ENCODE measurements at regions not wholly inside any gene's neighbourhood (a gene's known extent, or its start where the extent isn't known, plus 50 kb on each side); places are given as distances from the start of the nearest gene placed in this dataset.

- no peak overlapping the region for H3K27ac ChIP-seq (ENCODE audit: low read depth, low read length)
- Mint-ChIP-seq H3K27ac (no peak overlapping the region), H3K4me3 (no peak overlapping the region), H3K27me3 (no peaks in the 10 kb centered on the region), H3K4me1 (no peaks in the 10 kb centered on the region), H3K9me3 (peaks cover 0 to 29% (median 15%) of the 10 kb centered on the region in 8 donors), H3K36me3 (no peaks in the 10 kb centered on the region)
- no peaks in the 10 kb centered on the region for H3K4me1 ChIP-seq (ENCODE audit: insufficient read depth, low read length)
- intact Hi-C loops (cut with micrococcal nuclease) = no loop called here
- H3K4me3 ChIP-seq (ENCODE audit: low read length in 2 of 2) = no peak overlapping the region
- H3K9me3 ChIP-seq (ENCODE audit: control insufficient read depth in 1 of 2, low read length in 2 of 2) = no peaks in the 10 kb centered on the region
- ChIA-PET POLR2A (ENCODE audit: partially characterized antibody) (no interaction called here), CTCF (ENCODE audit: partially characterized antibody) (no interaction called here)
- no peaks in the 10 kb centered on the region for H3K27me3 ChIP-seq (ENCODE audit: insufficient read depth, low read length)
- H3K36me3 ChIP-seq (ENCODE audit: insufficient read depth, low read length) = no peaks in the 10 kb centered on the region
- DNase-seq = no peak
Measured at GRCh38 chr16:60485872-60486489, 1550.3 kb downstream of the CDH8 start.

- Histone ChIP-seq H3K4me1 (ENCODE audit: insufficient read depth, low read length) (no peaks in the 10 kb centered on the region), H3K27ac (ENCODE audit: low read depth, low read length) (no peak overlapping the region), H3K36me3 (ENCODE audit: insufficient read depth, low read length) (no peaks in the 10 kb centered on the region), H3K27me3 (ENCODE audit: insufficient read depth, low read length) (no peaks in the 10 kb centered on the region), H3K9me3 (ENCODE audit: control insufficient read depth in 1 of 2, low read length in 2 of 2) (no peaks in the 10 kb centered on the region), H3K4me3 (ENCODE audit: low read length in 2 of 2) (no peak overlapping the region)
- no peak for DNase-seq
- Mint-ChIP-seq H3K4me1 (no peaks in the 10 kb centered on the region), H3K27ac (no peak overlapping the region), H3K9me3 (peaks cover 0 to 33% (median 14%) of the 10 kb centered on the region in 8 donors), H3K4me3 (no peak overlapping the region), H3K27me3 (no peaks in the 10 kb centered on the region), H3K36me3 (no peaks in the 10 kb centered on the region)
- ChIA-PET POLR2A (ENCODE audit: partially characterized antibody) (no interaction called here), CTCF (ENCODE audit: partially characterized antibody) (no interaction called here)
- intact Hi-C loops (cut with micrococcal nuclease) = no loop called here
Measured at GRCh38 chr16:60484901-60485300, 1551.3 kb downstream of the CDH8 start.

GRCh38 chr16:60481591-60481990 is 1554.6 kb downstream of the CDH8 start:
- H3K27ac Mint-ChIP-seq = no peak overlapping the region
- H3K4me1 Mint-ChIP-seq = no peaks in the 10 kb centered on the region
- no peaks in the 10 kb centered on the region for H3K36me3 ChIP-seq (ENCODE audit: insufficient read depth, low read length)
- H3K9me3 Mint-ChIP-seq = peaks cover 0 to 20% (median 12%) of the 10 kb centered on the region in 8 donors
- H3K27me3 Mint-ChIP-seq = no peaks in the 10 kb centered on the region
- no peaks in the 10 kb centered on the region for H3K9me3 ChIP-seq (ENCODE audit: control insufficient read depth in 1 of 2, low read length in 2 of 2)
- no peak overlapping the region for H3K4me3 ChIP-seq (ENCODE audit: low read length in 2 of 2)
- POLR2A ChIA-PET (ENCODE audit: partially characterized antibody) = no interaction called here
- DNase-seq = no peak
- H3K27ac ChIP-seq (ENCODE audit: low read depth, low read length) = no peak overlapping the region
- no peaks in the 10 kb centered on the region for H3K4me1 ChIP-seq (ENCODE audit: insufficient read depth, low read length)
- intact Hi-C loops (cut with micrococcal nuclease) = no loop called here
- no peaks in the 10 kb centered on the region for H3K27me3 ChIP-seq (ENCODE audit: insufficient read depth, low read length)
- H3K36me3 Mint-ChIP-seq = no peaks in the 10 kb centered on the region
- no peak overlapping the region for H3K4me3 Mint-ChIP-seq
- CTCF ChIA-PET (ENCODE audit: partially characterized antibody) = no interaction called here

GRCh38 chr16:60478810-60479209 is 1557.4 kb downstream of the CDH8 start:
- Histone ChIP-seq H3K27ac (ENCODE audit: low read depth, low read length) (no peak overlapping the region), H3K27me3 (ENCODE audit: insufficient read depth, low read length) (no peaks in the 10 kb centered on the region), H3K9me3 (ENCODE audit: control insufficient read depth in 1 of 2, low read length in 2 of 2) (no peaks in the 10 kb centered on the region), H3K4me3 (ENCODE audit: low read length in 2 of 2) (no peak overlapping the region), H3K4me1 (ENCODE audit: insufficient read depth, low read length) (no peaks in the 10 kb centered on the region), H3K36me3 (ENCODE audit: insufficient read depth, low read length) (no peaks in the 10 kb centered on the region)
- ChIA-PET POLR2A (ENCODE audit: partially characterized antibody) (no interaction called here), CTCF (ENCODE audit: partially characterized antibody) (no interaction called here)
- no peaks in the 10 kb centered on the region for H3K36me3 Mint-ChIP-seq
- H3K27me3 Mint-ChIP-seq = no peaks in the 10 kb centered on the region
- intact Hi-C loops (cut with micrococcal nuclease) = no loop called here
- DNase-seq = no peak
- H3K4me1 Mint-ChIP-seq = no peaks in the 10 kb centered on the region
- peaks cover 0 to 17% (median 11%) of the 10 kb centered on the region in 8 donors for H3K9me3 Mint-ChIP-seq
- no peak overlapping the region for H3K4me3 Mint-ChIP-seq
- H3K27ac Mint-ChIP-seq = no peak overlapping the region

GRCh38 chr16:60463986-60464385 is 1572.3 kb downstream of the CDH8 start:
- CTCF ChIA-PET (ENCODE audit: partially characterized antibody) = no interaction called here
- Histone ChIP-seq H3K27me3 (ENCODE audit: insufficient read depth, low read length) (no peaks in the 10 kb centered on the region), H3K9me3 (ENCODE audit: control insufficient read depth in 1 of 2, low read length in 2 of 2) (peaks cover 0 to 7% of the 10 kb centered on the region in 2 donors), H3K36me3 (ENCODE audit: insufficient read depth, low read length) (no peaks in the 10 kb centered on the region), H3K27ac (ENCODE audit: low read depth, low read length) (no peak overlapping the region), H3K4me3 (ENCODE audit: low read length in 2 of 2) (no peak overlapping the region), H3K4me1 (ENCODE audit: insufficient read depth, low read length) (no peaks in the 10 kb centered on the region)
- Mint-ChIP-seq H3K27me3 (no peaks in the 10 kb centered on the region), H3K9me3 (peaks cover 3 to 44% (median 27%) of the 10 kb centered on the region in 8 donors), H3K36me3 (no peaks in the 10 kb centered on the region), H3K4me1 (no peaks in the 10 kb centered on the region), H3K27ac (no peak overlapping the region), H3K4me3 (no peak overlapping the region)
- intact Hi-C loops (cut with micrococcal nuclease) = no loop called here
- DNase-seq = no peak
- POLR2A ChIA-PET (ENCODE audit: partially characterized antibody) = no interaction called here

GRCh38 chr16:60459463-60459862 is 1576.8 kb downstream of the CDH8 start:
- Mint-ChIP-seq H3K4me1 (no peaks in the 10 kb centered on the region), H3K36me3 (no peaks in the 10 kb centered on the region), H3K4me3 (no peak overlapping the region), H3K9me3 (peaks cover 2 to 37% (median 21%) of the 10 kb centered on the region in 8 donors), H3K27ac (no peak overlapping the region), H3K27me3 (no peaks in the 10 kb centered on the region)
- Histone ChIP-seq H3K27ac (ENCODE audit: low read depth, low read length) (no peak overlapping the region), H3K36me3 (ENCODE audit: insufficient read depth, low read length) (no peaks in the 10 kb centered on the region), H3K4me3 (ENCODE audit: low read length in 2 of 2) (no peak overlapping the region), H3K4me1 (ENCODE audit: insufficient read depth, low read length) (no peaks in the 10 kb centered on the region), H3K9me3 (ENCODE audit: control insufficient read depth in 1 of 2, low read length in 2 of 2) (peaks cover 0 to 7% of the 10 kb centered on the region in 2 donors), H3K27me3 (ENCODE audit: insufficient read depth, low read length) (no peaks in the 10 kb centered on the region)
- intact Hi-C loops (cut with micrococcal nuclease) = no loop called here
- CTCF ChIA-PET (ENCODE audit: partially characterized antibody) = no interaction called here
- no peak for DNase-seq
- POLR2A ChIA-PET (ENCODE audit: partially characterized antibody) = no interaction called here

GRCh38 chr16:60458255-60458654 is 1578.0 kb downstream of the CDH8 start:
- H3K9me3 ChIP-seq (ENCODE audit: control insufficient read depth in 1 of 2, low read length in 2 of 2) = peaks cover 0 to 7% of the 10 kb centered on the region in 2 donors
- Mint-ChIP-seq H3K4me3 (no peak overlapping the region), H3K27me3 (no peaks in the 10 kb centered on the region), H3K36me3 (no peaks in the 10 kb centered on the region), H3K4me1 (no peaks in the 10 kb centered on the region), H3K9me3 (peaks cover 2 to 35% (median 17%) of the 10 kb centered on the region in 8 donors), H3K27ac (no peak overlapping the region)
- ChIA-PET CTCF (ENCODE audit: partially characterized antibody) (no interaction called here), POLR2A (ENCODE audit: partially characterized antibody) (no interaction called here)
- H3K4me1 ChIP-seq (ENCODE audit: insufficient read depth, low read length) = no peaks in the 10 kb centered on the region
- no peak for DNase-seq
- H3K36me3 ChIP-seq (ENCODE audit: insufficient read depth, low read length) = no peaks in the 10 kb centered on the region
- H3K27ac ChIP-seq (ENCODE audit: low read depth, low read length) = no peak overlapping the region
- intact Hi-C loops (cut with micrococcal nuclease) = no loop called here
- H3K4me3 ChIP-seq (ENCODE audit: low read length in 2 of 2) = no peak overlapping the region
- H3K27me3 ChIP-seq (ENCODE audit: insufficient read depth, low read length) = no peaks in the 10 kb centered on the region

- ChIA-PET CTCF (ENCODE audit: partially characterized antibody) (no interaction called here), POLR2A (ENCODE audit: partially characterized antibody) (no interaction called here)
- intact Hi-C loops (cut with micrococcal nuclease) = no loop called here
- no peaks in the 10 kb centered on the region for H3K9me3 ChIP-seq (ENCODE audit: control insufficient read depth in 1 of 2, low read length in 2 of 2)
- H3K27ac Mint-ChIP-seq = no peak overlapping the region
- H3K36me3 ChIP-seq (ENCODE audit: insufficient read depth, low read length) = no peaks in the 10 kb centered on the region
- no peak overlapping the region for H3K4me3 ChIP-seq (ENCODE audit: low read length in 2 of 2)
- H3K4me1 Mint-ChIP-seq = no peaks in the 10 kb centered on the region
- H3K36me3 Mint-ChIP-seq = no peaks in the 10 kb centered on the region
- no peaks in the 10 kb centered on the region for H3K4me1 ChIP-seq (ENCODE audit: insufficient read depth, low read length)
- H3K27me3 Mint-ChIP-seq = no peaks in the 10 kb centered on the region
- peaks cover 4 to 43% (median 24%) of the 10 kb centered on the region in 8 donors for H3K9me3 Mint-ChIP-seq
- H3K27ac ChIP-seq (ENCODE audit: low read depth, low read length) = no peak overlapping the region
- no peak for DNase-seq
- no peaks in the 10 kb centered on the region for H3K27me3 ChIP-seq (ENCODE audit: insufficient read depth, low read length)
- no peak overlapping the region for H3K4me3 Mint-ChIP-seq
Measured at GRCh38 chr16:60452646-60453045, 1583.6 kb downstream of the CDH8 start.

All from CD4-positive, alpha-beta memory T cell (primary cell).